ENCODE measurements at regions not wholly inside any gene's neighbourhood (a gene's known extent, or its start where the extent isn't known, plus 50 kb on each side); places are given as distances from the start of the nearest gene placed in this dataset.

GRCh38 chr2:242020196-242021004, 150.9 kb downstream of the RTP5 start:
- H3K27me3 ChIP-seq (ENCODE audit: control insufficient read depth, insufficient read depth, low read length) = no peaks in the 10 kb centered on the region

GRCh38 chr2:242022550-242023290, 153.2 kb downstream of the RTP5 start:
- H3K4me3 ChIP-seq (ENCODE audit: low read depth, low read length) = no peak overlapping the region
- peaks cover 4% of the 10 kb centered on the region; the same call in 1 of the 2 replicates for H3K9me3 ChIP-seq (ENCODE audit: control insufficient read depth, insufficient read depth, low read length)
- H3K4me1 ChIP-seq (ENCODE audit: control insufficient read depth, insufficient read depth, low read length) = no peaks in the 10 kb centered on the region
- H3K27ac ChIP-seq (ENCODE audit: low read depth, low read length) = no peak overlapping the region
- H3K27me3 ChIP-seq (ENCODE audit: control insufficient read depth, insufficient read depth, low read length) = no peaks in the 10 kb centered on the region
- no peaks in the 10 kb centered on the region for H3K36me3 ChIP-seq (ENCODE audit: control insufficient read depth, insufficient read depth, low read length)
- no peak overlapping the region for H3K9ac ChIP-seq (ENCODE audit: low read depth, low read length)

More at GRCh38 chr2:242020196-242021004, 150.9 kb downstream of the RTP5 start:
- no peak overlapping the region for H3K4me3 ChIP-seq (ENCODE audit: low read depth, low read length)
- H3K27ac ChIP-seq (ENCODE audit: low read depth, low read length) = no peak overlapping the region
- peaks cover 4% of the 10 kb centered on the region; the same call in 1 of the 2 replicates for H3K9me3 ChIP-seq (ENCODE audit: control insufficient read depth, insufficient read depth, low read length)
- H3K4me1 ChIP-seq (ENCODE audit: control insufficient read depth, insufficient read depth, low read length) = no peaks in the 10 kb centered on the region
- no peaks in the 10 kb centered on the region for H3K36me3 ChIP-seq (ENCODE audit: control insufficient read depth, insufficient read depth, low read length)
- H3K9ac ChIP-seq (ENCODE audit: low read depth, low read length) = no peak overlapping the region

GRCh38 chr2:242024751-242025355, 155.3 kb downstream of the RTP5 start:
- Histone ChIP-seq H3K27ac (ENCODE audit: low read depth, low read length) (no peak overlapping the region), H3K9ac (ENCODE audit: low read depth, low read length) (no peak overlapping the region), H3K4me3 (ENCODE audit: low read depth, low read length) (no peak overlapping the region), H3K9me3 (ENCODE audit: control insufficient read depth, insufficient read depth, low read length) (peaks cover 4% of the 10 kb centered on the region; the same call in 1 of the 2 replicates), H3K27me3 (ENCODE audit: control insufficient read depth, insufficient read depth, low read length) (no peaks in the 10 kb centered on the region), H3K4me1 (ENCODE audit: control insufficient read depth, insufficient read depth, low read length) (no peaks in the 10 kb centered on the region), H3K36me3 (ENCODE audit: control insufficient read depth, insufficient read depth, low read length) (no peaks in the 10 kb centered on the region)

- H3K9ac ChIP-seq (ENCODE audit: low read depth, low read length) = no peak overlapping the region
- no peak overlapping the region for H3K4me3 ChIP-seq (ENCODE audit: low read depth, low read length)
- H3K9me3 ChIP-seq (ENCODE audit: control insufficient read depth, insufficient read depth, low read length) = peaks cover 4% of the 10 kb centered on the region; the same call in 1 of the 2 replicates
- H3K27ac ChIP-seq (ENCODE audit: low read depth, low read length) = no peak overlapping the region
- no peaks in the 10 kb centered on the region for H3K27me3 ChIP-seq (ENCODE audit: control insufficient read depth, insufficient read depth, low read length)
- no peaks in the 10 kb centered on the region for H3K4me1 ChIP-seq (ENCODE audit: control insufficient read depth, insufficient read depth, low read length)
- H3K36me3 ChIP-seq (ENCODE audit: control insufficient read depth, insufficient read depth, low read length) = no peaks in the 10 kb centered on the region
These were observed 158.3 kb downstream of the RTP5 start for GRCh38 chr2:242027676-242028450.

GRCh38 chr2:242029422-242030225, 160.1 kb downstream of the RTP5 start:
- Histone ChIP-seq H3K4me3 (ENCODE audit: low read depth, low read length) (no peak overlapping the region), H3K9ac (ENCODE audit: low read depth, low read length) (no peak overlapping the region), H3K36me3 (ENCODE audit: control insufficient read depth, insufficient read depth, low read length) (no peaks in the 10 kb centered on the region), H3K4me1 (ENCODE audit: control insufficient read depth, insufficient read depth, low read length) (peaks cover 7% of the 10 kb centered on the region; the same call in 1 of the 2 replicates), H3K27me3 (ENCODE audit: control insufficient read depth, insufficient read depth, low read length) (no peaks in the 10 kb centered on the region; the same call in 1 of the 2 replicates), H3K9me3 (ENCODE audit: control insufficient read depth, insufficient read depth, low read length) (peaks cover 4% of the 10 kb centered on the region; the same call in 1 of the 2 replicates), H3K27ac (ENCODE audit: low read depth, low read length) (no peak overlapping the region)

- Histone ChIP-seq H3K9me3 (ENCODE audit: control insufficient read depth, insufficient read depth, low read length) (0 out of 2 replicates have a peak, but pooled peaks cover 1% of the 10 kb centered on the region), H3K4me3 (ENCODE audit: low read depth, low read length) (no peak overlapping the region), H3K27me3 (ENCODE audit: control insufficient read depth, insufficient read depth, low read length) (no peaks in the 10 kb centered on the region; the same call in 1 of the 2 replicates), H3K27ac (ENCODE audit: low read depth, low read length) (no peak overlapping the region), H3K36me3 (ENCODE audit: control insufficient read depth, insufficient read depth, low read length) (no peaks in the 10 kb centered on the region), H3K4me1 (ENCODE audit: control insufficient read depth, insufficient read depth, low read length) (peaks cover 7% of the 10 kb centered on the region; the same call in 1 of the 2 replicates), H3K9ac (ENCODE audit: low read depth, low read length) (no peak overlapping the region)
These were observed 160.7 kb downstream of the RTP5 start for GRCh38 chr2:242030226-242030575.

GRCh38 chr2:242030858-242031257, 161.3 kb downstream of the RTP5 start:
- no peaks in the 10 kb centered on the region; the same call in 1 of the 2 replicates for H3K27me3 ChIP-seq (ENCODE audit: control insufficient read depth, insufficient read depth, low read length)
- no peaks in the 10 kb centered on the region for H3K36me3 ChIP-seq (ENCODE audit: control insufficient read depth, insufficient read depth, low read length)
- no peak overlapping the region for H3K9ac ChIP-seq (ENCODE audit: low read depth, low read length)
- H3K9me3 ChIP-seq (ENCODE audit: control insufficient read depth, insufficient read depth, low read length) = no peaks in the 10 kb centered on the region
- no peak overlapping the region for H3K4me3 ChIP-seq (ENCODE audit: low read depth, low read length)
- peaks cover 7% of the 10 kb centered on the region; the same call in 1 of the 2 replicates for H3K4me1 ChIP-seq (ENCODE audit: control insufficient read depth, insufficient read depth, low read length)
- no peak overlapping the region for H3K27ac ChIP-seq (ENCODE audit: low read depth, low read length)

- H3K4me1 ChIP-seq (ENCODE audit: control insufficient read depth, insufficient read depth, low read length) = peaks cover 7% of the 10 kb centered on the region; the same call in 1 of the 2 replicates
- no peaks in the 10 kb centered on the region; the same call in 1 of the 2 replicates for H3K27me3 ChIP-seq (ENCODE audit: control insufficient read depth, insufficient read depth, low read length)
- no peaks in the 10 kb centered on the region for H3K9me3 ChIP-seq (ENCODE audit: control insufficient read depth, insufficient read depth, low read length)
- H3K36me3 ChIP-seq (ENCODE audit: control insufficient read depth, insufficient read depth, low read length) = no peaks in the 10 kb centered on the region
- no peak overlapping the region for H3K4me3 ChIP-seq (ENCODE audit: low read depth, low read length)
- H3K9ac ChIP-seq (ENCODE audit: low read depth, low read length) = no peak overlapping the region
- no peak overlapping the region for H3K27ac ChIP-seq (ENCODE audit: low read depth, low read length)
These were observed 162.0 kb downstream of the RTP5 start for GRCh38 chr2:242031481-242032019.

GRCh38 chr2:242032780-242033656, 163.5 kb downstream of the RTP5 start:
- Histone ChIP-seq H3K27ac (ENCODE audit: low read depth, low read length) (no peak overlapping the region), H3K4me3 (ENCODE audit: low read depth, low read length) (no peak overlapping the region), H3K36me3 (ENCODE audit: control insufficient read depth, insufficient read depth, low read length) (no peaks in the 10 kb centered on the region), H3K4me1 (ENCODE audit: control insufficient read depth, insufficient read depth, low read length) (peaks cover 7% of the 10 kb centered on the region; the same call in 1 of the 2 replicates), H3K9me3 (ENCODE audit: control insufficient read depth, insufficient read depth, low read length) (no peaks in the 10 kb centered on the region), H3K27me3 (ENCODE audit: control insufficient read depth, insufficient read depth, low read length) (no peaks in the 10 kb centered on the region; the same call in 1 of the 2 replicates), H3K9ac (ENCODE audit: low read depth, low read length) (no peak overlapping the region)

Data from HUES48 (cell line).